Loucy (cell line): ENCODE measurements at regions not wholly inside any gene's neighbourhood (a gene's known extent, or its start where the extent isn't known, plus 50 kb on each side); places are given as distances from the start of the nearest gene placed in this dataset.

Experiments
- H2AFZ ChIP-seq: fragments of 200-600 bp; sonication (generic); 2 replicates; pipeline ENCODE4 v1.6.0; 2016; ENCODE audit warnings: antibody characterized with exemption, mild to moderate bottlenecking, low read length, moderate library complexity
- H3F3A ChIP-seq: fragments of 200-600 bp; 2 replicates; pipeline ENCODE4 v1.6.0; 2016; ENCODE audit warnings: antibody characterized with exemption, low read depth, mild to moderate bottlenecking
- H3K27me3 ChIP-seq: fragments of 200-600 bp; sonication (generic); 2 replicates; pipeline ENCODE4 v1.6.1; 2014; ENCODE audit warnings: low read length, mild to moderate bottlenecking; ENCODE audit not compliant: insufficient read depth, poor library complexity, severe bottlenecking
- H3K36me3 ChIP-seq: fragments of 200-600 bp; sonication (generic); 2 replicates; pipeline ENCODE4 v1.6.1; 2016; ENCODE audit warnings: low read length; ENCODE audit not compliant: insufficient read depth
- H3K4me1 ChIP-seq: fragments of 200-600 bp; sonication (generic); 2 replicates; pipeline ENCODE4 v1.5.1; 2014; ENCODE audit warnings: low read length, mild to moderate bottlenecking; ENCODE audit not compliant: insufficient read depth, poor library complexity, severe bottlenecking
- H3K4me2 ChIP-seq: fragments of 200-600 bp; sonication (generic); 2 replicates; pipeline ENCODE4 v1.6.0; 2014; ENCODE audit warnings: antibody characterized with exemption, low read length, low read depth, mild to moderate bottlenecking; ENCODE audit not compliant: poor library complexity, severe bottlenecking
- H3K4me3 ChIP-seq: fragments of 200-600 bp; sonication (generic); 2 replicates; pipeline ENCODE4 v1.5.1; 2014; ENCODE audit warnings: low read length, mild to moderate bottlenecking, mixed read lengths; ENCODE audit not compliant: poor library complexity, severe bottlenecking
- H3K79me2 ChIP-seq: fragments of 200-600 bp; sonication (generic); 2 replicates; pipeline ENCODE4 v1.6.1; 2014; ENCODE audit warnings: low read length; ENCODE audit not compliant: insufficient read depth
- H3K9ac ChIP-seq: fragments of 200-600 bp; sonication (generic); 2 replicates; pipeline ENCODE4 v1.6.0; 2014; ENCODE audit warnings: mild to moderate bottlenecking, low read depth, low read length, moderate library complexity; ENCODE audit not compliant: poor library complexity, severe bottlenecking
- H3K9me2 ChIP-seq: fragments of 200-600 bp; sonication (generic); replicated peaks from 2 replicates; pipeline ENCODE4 v1.6.1; 2016; ENCODE audit warnings: low read depth, low read length, mixed read lengths
- H3K9me3 ChIP-seq: fragments of 200-600 bp; sonication (generic); 2 replicates; pipeline ENCODE4 v1.6.1; 2014; ENCODE audit warnings: mild to moderate bottlenecking, antibody characterized with exemption, low read length, low read depth; ENCODE audit not compliant: insufficient read depth
- H4K20me1 ChIP-seq: fragments of 200-600 bp; sonication (generic); 2 replicates; pipeline ENCODE4 v1.6.0; 2014; ENCODE audit warnings: antibody characterized with exemption, low read length, mild to moderate bottlenecking; ENCODE audit not compliant: insufficient read depth, poor library complexity, severe bottlenecking
- CTCF ChIP-seq: fragments of 200-600 bp; sonication (generic); conservative IDR thresholded peaks from 2 replicates; pipeline ENCODE4 v1.5.1; 2014; ENCODE audit warnings: mild to moderate bottlenecking, antibody characterized with exemption, low read length
- EZH2phosphoT487 ChIP-seq: fragments of 200-600 bp; IDR thresholded peaks from 2 replicates; pipeline ENCODE4 v1.6.1; 2018; ENCODE audit warnings: antibody characterized with exemption, mild to moderate bottlenecking, moderate library complexity, borderline replicate concordance

- no peak overlapping the region for H2AFZ ChIP-seq
- H3F3A ChIP-seq = no peaks in the 10 kb centered on the region
- H3K9me3 ChIP-seq = no peaks in the 10 kb centered on the region
- H4K20me1 ChIP-seq = no peaks in the 10 kb centered on the region
- TF ChIP-seq CTCF = no peak
- no peak for TF ChIP-seq EZH2phosphoT487
- no peaks in the 10 kb centered on the region for H3K36me3 ChIP-seq
- no peaks in the 10 kb centered on the region for H3K27me3 ChIP-seq
- H3K4me2 ChIP-seq = no peak overlapping the region
- no peak overlapping the region for H3K9ac ChIP-seq
- no peaks in the 10 kb centered on the region for H3K9me2 ChIP-seq
- H3K4me3 ChIP-seq = no peak overlapping the region
- H3K79me2 ChIP-seq = no peaks in the 10 kb centered on the region
- no peaks in the 10 kb centered on the region for H3K4me1 ChIP-seq
These were observed 248.9 kb upstream of the HNRNPA3 start for GRCh38 chr2:176963568-176964287.

- Histone ChIP-seq H3K9me2 (no peaks in the 10 kb centered on the region), H2AFZ (no peak overlapping the region), H3F3A (no peaks in the 10 kb centered on the region), H3K4me1 (no peaks in the 10 kb centered on the region), H3K4me3 (no peak overlapping the region), H3K9ac (no peak overlapping the region), H3K79me2 (no peaks in the 10 kb centered on the region), H4K20me1 (no peaks in the 10 kb centered on the region), H3K36me3 (no peaks in the 10 kb centered on the region), H3K27me3 (no peaks in the 10 kb centered on the region), H3K9me3 (no peaks in the 10 kb centered on the region), H3K4me2 (no peak overlapping the region)
- TF ChIP-seq CTCF = no peak
- no peak for TF ChIP-seq EZH2phosphoT487
These were observed 244.6 kb upstream of the HNRNPA3 start for GRCh38 chr2:176967911-176968450.

GRCh38 chr2:176969642-176970359, 242.8 kb upstream of the HNRNPA3 start:
- no peaks in the 10 kb centered on the region for H3K4me1 ChIP-seq
- no peaks in the 10 kb centered on the region for H3K36me3 ChIP-seq
- H3K79me2 ChIP-seq = no peaks in the 10 kb centered on the region
- no peaks in the 10 kb centered on the region for H3K27me3 ChIP-seq
- no peak overlapping the region for H3K4me2 ChIP-seq
- H3F3A ChIP-seq = no peaks in the 10 kb centered on the region
- no peaks in the 10 kb centered on the region for H3K9me3 ChIP-seq
- TF ChIP-seq EZH2phosphoT487 (no peak), CTCF (no peak)
- no peak overlapping the region for H3K9ac ChIP-seq
- H2AFZ ChIP-seq = no peak overlapping the region
- H4K20me1 ChIP-seq = no peaks in the 10 kb centered on the region
- no peaks in the 10 kb centered on the region for H3K9me2 ChIP-seq
- H3K4me3 ChIP-seq = no peak overlapping the region
